GM20000 (cell line): ENCODE measurements at regions not wholly inside any gene's neighbourhood (a gene's known extent, or its start where the extent isn't known, plus 50 kb on each side); places are given as distances from the start of the nearest gene placed in this dataset.

Experiments
- DNase-seq: peaks from one replicate; pipeline ENCODE4 v3.0.0; 2012; ENCODE audit warnings: low spot score
- TF ChIP-seq, protein P1 (sequence below): IDR thresholded peaks from 2 replicates; pipeline ENCODE4 v1.5.1; 2012; ENCODE audit warnings: mild to moderate bottlenecking, control low read depth; ENCODE audit errors: extremely low read depth, missing control alignments

- no peak for DNase-seq
- TF ChIP-seq, protein P1, sequence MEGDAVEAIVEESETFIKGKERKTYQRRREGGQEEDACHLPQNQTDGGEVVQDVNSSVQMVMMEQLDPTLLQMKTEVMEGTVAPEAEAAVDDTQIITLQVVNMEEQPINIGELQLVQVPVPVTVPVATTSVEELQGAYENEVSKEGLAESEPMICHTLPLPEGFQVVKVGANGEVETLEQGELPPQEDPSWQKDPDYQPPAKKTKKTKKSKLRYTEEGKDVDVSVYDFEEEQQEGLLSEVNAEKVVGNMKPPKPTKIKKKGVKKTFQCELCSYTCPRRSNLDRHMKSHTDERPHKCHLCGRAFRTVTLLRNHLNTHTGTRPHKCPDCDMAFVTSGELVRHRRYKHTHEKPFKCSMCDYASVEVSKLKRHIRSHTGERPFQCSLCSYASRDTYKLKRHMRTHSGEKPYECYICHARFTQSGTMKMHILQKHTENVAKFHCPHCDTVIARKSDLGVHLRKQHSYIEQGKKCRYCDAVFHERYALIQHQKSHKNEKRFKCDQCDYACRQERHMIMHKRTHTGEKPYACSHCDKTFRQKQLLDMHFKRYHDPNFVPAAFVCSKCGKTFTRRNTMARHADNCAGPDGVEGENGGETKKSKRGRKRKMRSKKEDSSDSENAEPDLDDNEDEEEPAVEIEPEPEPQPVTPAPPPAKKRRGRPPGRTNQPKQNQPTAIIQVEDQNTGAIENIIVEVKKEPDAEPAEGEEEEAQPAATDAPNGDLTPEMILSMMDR, result no peak
These were observed 130.6 kb upstream of the SALL3 start for GRCh38 chr18:78849046-78849445.

DNA sequence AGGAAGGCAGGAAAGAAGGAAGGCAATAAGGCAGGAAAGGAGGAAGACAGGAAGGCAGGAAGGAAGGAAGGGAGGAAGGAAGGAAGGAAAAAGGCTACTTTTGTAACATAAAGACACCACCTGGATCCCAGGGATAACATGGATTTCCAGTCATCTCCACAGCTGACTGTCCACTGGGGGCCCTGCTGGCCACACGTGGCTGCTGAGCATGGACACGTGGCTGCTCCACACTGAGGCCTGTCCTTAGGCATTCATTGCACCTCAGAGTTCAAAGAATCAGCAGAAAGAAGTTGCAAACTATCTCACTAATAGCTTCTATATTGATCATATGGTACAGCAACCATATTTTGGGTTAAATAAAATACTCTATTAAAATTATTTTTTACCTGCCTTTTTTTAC, 130.2 kb upstream of the SALL3 start:
- no peak for DNase-seq
- TF ChIP-seq, protein P1, result no peak

GRCh38 chr18:78853341-78853740, 126.3 kb upstream of the SALL3 start:
- DNase-seq, result no peak
- TF ChIP-seq, protein P1, result no peak

DNA sequence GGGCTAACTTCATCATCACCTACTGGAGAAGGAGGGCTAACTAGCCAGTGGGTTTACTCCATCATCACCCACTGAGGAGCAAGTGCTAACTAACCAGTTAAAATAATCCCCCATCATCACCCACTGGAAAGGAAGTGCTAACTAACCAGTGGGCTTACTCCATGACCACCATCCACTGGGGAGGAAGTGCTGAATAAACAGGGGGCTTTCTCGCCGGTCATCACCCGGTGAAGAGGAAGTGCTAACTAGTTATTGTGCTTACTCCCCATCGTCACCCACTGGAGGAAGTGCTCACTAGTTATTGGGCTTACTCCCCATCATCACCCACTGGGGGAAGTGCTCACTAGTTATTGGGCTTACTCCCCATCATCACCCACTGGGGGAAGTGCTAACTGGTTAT, 124.4 kb upstream of the SALL3 start:
- TF ChIP-seq, protein P1, result no peak
- no peak for DNase-seq

GRCh38 chr18:78856569-78857313, 122.9 kb upstream of the SALL3 start:
- DNase-seq, result no peak
- TF ChIP-seq, protein P1, result no peak

DNA sequence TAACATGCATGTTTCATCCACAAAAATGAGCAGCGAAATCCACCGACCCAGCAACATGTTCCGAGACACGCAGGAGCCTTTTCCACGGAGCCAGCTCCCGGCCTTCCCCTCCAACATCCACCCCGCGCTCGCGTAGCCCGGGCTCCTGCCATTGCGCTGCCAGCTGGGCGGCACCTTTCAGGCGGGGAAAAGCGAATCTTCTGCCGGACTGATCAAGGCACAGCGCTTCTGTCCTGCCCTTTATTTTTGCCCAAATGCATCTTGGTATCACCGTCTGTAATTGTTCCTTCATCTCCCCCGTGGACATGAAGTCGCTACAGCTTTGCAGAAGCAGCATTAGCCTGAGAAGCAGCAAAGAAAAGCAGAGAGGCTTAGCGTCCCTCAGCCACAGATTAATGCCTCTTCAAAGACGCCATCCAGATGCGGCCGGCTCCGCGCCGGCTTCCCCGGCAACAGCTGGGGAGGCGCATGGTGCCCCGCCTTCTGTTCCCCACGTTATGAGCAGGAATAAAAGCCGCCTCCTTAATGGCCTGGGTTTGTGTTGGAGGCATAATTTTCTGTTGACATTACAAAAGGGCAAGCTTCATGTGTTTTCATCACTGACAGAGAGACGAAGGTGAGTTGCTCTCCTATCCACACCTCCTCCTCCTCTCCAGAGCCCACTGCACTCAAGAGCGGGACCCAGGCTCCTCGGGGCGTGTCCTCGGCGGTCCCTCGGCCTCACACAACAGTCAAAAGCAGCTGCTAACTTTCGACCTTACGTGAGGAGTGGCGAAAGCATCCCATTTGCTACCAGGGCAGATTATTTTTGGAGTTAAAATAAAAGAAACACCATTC, 122.1 kb upstream of the SALL3 start:
- TF ChIP-seq, protein P1, result no peak
- no peak for DNase-seq

GRCh38 chr18:78859686-78860085, 119.9 kb upstream of the SALL3 start:
- TF ChIP-seq, protein P1, result no peak
- DNase-seq, result no peak
